NOMO-1 treated with dmso at 0.1 percent for 144 hours (cell line): ENCODE measurements at regions not wholly inside any gene's neighbourhood (a gene's known extent, or its start where the extent isn't known, plus 50 kb on each side); places are given as distances from the start of the nearest gene placed in this dataset.
A peak's percentile ranks its signal among the peaks of the same experiment; 100 is the strongest.
"Not testable (repeated sequence)": the region's sequence is repeated elsewhere in the genome, so short reads cannot be mapped to it uniquely, and the experiment has no call there.

ENCODE experiments used
- DNase-seq: peaks from one replicate; lab custom pipeline; 2025; ENCODE audit not compliant: unreplicated experiment; lab: John Stamatoyannopoulos, UW

DNA sequence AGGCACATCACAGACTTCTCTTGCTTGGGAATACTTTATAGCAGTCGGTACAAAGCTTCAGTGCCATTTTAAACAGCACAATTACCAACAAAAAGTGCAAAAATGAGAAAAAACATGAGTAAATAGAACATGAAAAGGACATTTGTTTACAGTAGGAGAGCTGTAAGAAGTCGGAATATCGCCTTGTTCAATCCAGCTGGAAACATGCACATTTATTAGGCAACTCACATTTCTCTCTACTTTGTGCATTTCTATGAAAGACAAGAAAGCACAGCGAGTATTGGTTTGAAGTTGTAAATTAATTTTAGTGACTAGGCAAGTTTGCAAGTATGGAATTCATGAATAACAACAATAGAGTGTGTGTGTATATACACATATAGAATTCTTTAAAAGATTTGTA is 484.7 kb downstream of the DACH1 start:
- no peak for DNase-seq

DNA sequence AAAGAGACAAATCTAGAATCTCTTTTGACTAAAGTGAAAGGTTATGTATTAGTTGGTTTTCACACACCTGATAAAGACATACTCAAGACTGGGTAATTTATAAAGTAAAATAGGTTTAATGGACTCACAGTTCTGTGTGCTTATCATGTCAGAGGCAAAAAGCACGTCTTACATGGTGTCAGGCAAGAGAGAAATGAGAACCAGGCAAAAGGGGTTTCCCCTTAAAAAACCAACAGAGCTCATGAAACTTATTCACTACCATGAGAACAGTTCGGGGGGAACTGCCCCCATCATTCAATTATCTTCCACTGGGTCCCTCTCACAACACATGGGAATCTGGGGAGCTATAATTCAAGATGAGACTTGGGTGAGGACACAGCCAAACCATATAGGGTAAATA is 486.8 kb downstream of the DACH1 start:
- DNase-seq = no peak

DNA sequence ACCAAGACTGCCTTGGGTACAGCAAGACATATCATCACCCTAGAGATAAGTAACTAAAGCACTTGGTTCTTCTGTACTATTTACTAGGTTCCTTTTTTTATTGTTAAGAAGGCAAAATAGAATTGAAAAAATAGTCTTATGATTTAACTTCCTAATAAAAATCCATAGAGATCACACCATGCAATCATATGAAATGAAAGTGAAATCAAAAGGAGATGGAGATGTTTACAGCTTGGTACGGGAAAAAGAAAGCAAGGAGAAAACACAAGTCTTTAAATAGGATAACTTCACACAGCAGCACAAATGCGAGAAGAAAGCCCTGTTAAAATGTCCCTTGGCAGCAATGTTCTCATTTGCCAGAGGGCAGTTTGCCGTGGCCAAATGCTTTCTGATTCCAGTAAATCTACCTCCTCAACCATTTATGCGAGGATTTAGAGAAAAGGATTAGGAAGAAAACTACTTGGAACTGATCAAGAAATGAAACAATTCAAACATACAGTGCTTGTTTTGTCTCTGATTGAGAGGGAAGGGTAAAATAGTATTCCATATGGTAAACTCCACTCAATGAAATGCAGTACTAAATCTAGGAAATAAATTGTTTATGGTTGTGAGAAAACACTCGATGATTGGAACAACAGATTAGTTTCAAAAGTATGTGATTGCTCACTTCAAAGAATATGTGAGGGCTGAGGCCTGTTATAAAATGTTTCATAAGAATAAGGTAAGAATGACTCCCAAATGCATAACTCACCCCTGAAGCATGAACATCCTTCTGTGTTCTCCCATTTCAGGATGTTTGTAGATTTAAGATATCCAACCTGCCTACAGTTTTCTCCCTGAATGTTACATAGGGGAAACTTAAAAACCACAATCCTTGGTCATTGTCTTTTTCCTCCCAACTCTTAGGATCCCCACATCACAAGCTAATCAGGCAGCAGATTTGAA is 487.8 kb downstream of the DACH1 start:
- no peak for DNase-seq

DNA sequence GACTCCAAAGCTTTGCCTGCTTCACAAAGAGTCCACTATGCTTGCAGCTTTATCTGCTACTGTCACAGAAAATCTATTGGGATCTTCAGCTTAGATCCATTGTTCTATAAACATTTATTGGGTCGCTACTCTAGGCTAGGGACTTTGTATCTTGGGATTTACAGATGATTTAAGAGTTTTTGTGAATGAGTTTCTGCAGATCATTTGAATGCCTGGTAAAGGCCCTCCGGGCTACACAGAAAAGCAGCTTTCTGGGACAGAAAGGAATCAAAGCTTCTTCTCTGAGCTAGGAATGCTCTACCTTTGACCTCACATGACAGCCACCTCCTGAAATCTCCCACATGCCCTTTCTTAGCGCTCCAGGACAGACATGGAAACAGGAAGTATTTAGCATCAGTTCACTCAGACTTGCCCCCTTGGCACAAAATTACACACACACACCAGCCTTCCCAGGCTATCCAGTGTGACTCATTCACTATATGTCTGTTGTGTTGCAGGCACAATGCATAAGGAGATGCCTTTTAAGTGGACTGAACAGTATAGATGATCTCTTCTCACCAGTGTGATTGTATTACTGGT is 492.4 kb downstream of the DACH1 start:
- no peak for DNase-seq

DNA sequence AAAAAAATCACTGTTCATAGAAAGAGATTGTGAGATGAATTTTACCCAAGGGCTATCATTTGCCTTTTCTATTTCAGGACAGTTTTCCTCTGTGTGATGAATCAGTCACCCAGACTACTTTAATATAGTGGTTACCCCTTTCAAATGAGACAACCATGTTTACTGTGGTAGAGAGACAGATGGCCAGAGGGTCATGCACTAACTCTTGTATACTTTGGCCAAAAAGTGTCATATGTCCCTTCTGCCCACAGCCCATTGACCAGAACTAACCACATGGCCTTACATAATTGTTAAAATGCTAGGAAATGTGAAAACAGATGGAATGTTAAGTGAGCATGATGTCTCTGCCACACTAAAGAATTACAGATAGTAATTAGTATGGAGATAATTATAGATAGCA is 498.7 kb downstream of the DACH1 start:
- DNase-seq = no peak

DNA sequence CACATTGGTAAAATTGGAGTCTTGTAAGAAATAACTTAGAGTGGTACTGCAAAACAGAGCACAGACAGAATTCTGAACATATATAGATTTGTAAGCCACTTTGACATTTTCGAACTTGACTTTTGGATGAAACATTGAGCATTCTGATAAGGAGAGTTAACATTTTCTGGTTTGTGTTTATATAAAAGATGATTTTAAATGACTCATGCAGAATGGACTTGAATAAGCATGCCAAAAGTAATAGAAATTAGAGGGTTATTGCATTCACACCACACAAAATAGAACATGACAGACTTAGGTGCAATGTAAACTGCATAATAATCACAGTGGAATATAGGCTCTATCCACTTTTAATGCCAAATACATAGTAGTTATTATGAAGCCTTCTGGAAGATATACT is 507.0 kb downstream of the DACH1 start:
- no peak for DNase-seq

DNA sequence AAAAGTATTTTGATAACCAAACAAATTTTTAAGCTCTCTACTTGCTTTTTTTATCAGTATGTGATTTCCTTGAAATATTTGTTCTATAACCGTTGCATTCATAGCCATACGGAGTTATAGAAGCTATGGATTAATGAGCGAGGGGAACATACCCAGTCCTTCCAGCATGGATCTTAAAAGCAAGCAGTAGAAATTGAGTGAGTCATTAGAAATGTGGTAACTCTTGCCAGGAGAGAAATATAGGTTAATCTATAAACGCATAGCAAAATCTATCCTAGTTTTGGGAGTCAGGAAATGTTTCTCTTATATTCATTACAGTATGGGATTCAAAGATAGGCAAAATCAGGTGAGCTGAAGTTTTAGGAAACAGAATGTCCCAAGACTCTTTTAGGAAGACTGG is 507.4 kb downstream of the DACH1 start:
- no peak for DNase-seq

DNA sequence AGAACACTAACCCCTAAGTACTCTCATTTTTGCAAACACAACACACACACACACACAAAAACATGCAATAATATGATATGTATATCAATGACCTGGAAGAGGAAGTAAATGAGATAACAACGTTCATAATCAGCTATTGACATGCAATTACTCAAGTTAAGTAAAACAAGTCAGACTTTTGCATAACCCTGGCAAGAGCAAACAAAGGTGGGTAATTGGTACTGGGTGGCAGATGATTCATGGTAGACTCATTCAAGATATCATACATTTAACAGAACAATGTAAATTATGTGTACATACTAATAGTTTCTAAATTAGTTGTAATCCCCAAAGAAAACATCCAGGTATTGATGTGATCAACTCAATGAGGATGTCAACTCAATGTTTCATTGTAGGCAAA is 508.8 kb downstream of the DACH1 start:
- no peak for DNase-seq

DNA sequence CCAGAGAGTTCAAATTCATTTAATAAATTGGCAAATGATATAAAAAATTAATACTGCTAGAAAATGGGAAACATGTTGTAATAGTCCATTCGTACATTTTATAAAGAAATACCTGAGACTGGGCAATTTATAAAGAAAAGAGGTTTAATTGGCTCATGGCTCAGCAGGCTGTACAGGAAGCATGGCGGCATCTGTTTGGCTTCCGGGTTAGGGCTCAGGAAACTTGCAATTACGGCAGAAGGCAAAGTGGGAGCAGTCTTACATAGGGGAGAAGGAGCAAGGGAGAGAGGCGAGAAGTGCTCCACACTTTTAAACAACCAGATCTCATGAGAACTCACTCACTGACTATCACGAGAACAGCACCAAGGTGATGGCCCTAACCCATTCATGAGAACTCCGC is 512.0 kb downstream of the DACH1 start:
- DNase-seq = no peak

DNA sequence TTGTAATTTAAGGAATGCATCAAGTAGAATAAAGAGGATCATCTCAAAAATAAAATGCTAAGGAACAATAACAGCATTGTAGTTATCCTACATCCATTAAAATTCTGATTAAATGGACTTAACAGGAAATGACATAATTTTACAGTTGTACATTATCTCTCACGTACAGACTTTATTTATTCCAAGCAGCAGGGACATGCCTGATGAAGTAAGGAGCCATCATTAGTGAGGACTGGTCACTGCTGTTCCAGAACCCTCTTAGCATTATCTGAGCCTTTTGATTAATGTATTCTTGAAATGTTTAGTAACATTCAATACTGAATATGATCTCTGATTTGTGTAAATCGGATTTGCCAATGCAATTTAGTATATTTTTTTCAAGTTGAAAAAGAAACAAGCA is 516.1 kb downstream of the DACH1 start:
- DNase-seq = no peak

DNA sequence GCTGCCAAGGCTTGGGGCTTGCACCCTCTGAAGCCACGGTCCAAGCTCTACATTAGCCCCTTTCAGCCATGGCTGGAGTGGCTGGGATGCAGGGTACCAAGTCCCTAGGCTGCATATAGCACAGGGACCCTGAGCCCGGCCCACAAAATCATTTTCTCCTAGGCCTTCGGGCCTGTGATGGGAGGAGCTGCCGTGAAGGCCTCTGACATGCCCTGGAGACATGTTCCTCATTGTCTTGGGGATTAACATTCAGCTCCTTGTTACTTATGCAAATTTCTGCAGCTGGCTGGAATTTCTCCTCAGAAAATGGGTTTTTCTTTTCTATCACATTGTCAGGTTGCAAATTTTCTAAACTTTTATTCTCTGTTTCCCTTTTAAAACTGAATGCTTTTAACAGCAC is 521.1 kb downstream of the DACH1 start:
- not testable (repeated sequence) for DNase-seq

DNA sequence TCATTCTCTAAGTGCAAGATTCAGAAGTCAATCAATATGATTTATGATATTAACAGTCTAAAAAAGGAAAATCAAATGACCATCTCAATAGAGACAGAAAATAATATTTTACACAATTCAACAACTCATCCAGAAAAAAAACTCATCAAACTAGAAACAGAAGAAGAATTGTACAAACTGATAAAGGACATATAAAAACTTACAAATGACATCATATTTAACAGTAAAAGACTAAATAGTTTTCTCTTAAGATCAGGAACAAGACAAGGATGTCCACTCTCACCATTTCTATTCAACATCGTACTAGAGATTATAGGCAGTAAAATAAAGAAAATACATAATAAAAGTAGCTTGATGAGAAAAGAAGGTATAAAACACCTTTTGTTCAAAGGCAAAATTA is 527.3 kb downstream of the DACH1 start:
- no peak for DNase-seq

DNA sequence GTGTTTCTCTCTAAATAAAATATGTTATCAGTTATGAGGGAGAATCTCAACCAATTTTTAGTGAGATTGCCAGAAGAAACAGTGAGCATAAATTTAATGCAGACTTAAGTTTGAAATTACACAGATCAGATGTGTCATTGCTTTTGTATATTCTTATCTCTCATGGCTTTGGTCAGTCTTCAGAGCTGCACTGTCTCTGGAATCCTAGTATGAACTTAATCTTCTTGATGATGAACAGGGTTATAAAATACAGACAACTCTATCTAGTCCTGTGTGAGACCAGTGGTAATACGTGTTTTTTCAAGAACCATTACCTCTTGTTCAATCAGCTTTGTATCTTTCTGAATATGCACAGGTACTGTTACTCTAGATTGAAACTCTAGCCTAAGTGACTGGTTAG is 528.0 kb downstream of the DACH1 start:
- DNase-seq = no peak

DNA sequence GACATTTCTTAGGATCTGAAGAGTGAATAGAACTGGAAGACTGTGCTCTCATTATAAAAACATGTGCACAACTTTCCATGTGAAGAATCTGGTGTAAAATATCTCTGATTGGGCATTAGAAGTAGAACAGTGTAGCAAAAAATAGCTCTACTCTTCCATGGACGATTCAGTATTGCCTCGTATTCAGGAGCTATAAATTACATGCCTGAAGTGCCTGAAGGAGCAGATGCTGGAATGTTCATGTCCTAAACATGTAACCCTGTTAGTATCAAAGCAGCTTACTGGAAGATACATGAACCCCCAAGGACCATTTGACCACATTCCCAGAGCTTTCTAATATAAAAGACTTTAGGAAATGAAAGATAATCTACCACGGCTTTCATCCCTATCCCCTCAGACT is 528.9 kb downstream of the DACH1 start:
- DNase-seq = no peak

DNA sequence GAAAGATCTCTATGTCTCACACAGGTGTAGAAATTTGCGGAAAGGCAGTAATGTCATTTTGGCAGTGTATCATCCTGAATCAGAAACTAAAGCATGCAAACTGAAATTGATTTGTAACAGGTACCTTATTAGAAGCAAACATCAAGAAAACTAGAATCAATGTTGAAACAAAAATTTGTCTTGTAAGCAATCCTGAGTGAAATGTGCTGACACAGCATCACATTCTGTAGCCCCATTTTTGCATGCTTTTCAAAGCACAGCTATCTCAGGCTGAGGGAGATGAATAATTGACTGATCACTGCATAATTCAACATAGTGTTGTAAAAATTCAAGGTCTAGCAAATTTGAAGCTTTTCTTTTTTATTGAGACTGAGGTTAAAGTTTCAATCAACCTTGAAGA is 539.7 kb downstream of the DACH1 start:
- no peak for DNase-seq

DNA sequence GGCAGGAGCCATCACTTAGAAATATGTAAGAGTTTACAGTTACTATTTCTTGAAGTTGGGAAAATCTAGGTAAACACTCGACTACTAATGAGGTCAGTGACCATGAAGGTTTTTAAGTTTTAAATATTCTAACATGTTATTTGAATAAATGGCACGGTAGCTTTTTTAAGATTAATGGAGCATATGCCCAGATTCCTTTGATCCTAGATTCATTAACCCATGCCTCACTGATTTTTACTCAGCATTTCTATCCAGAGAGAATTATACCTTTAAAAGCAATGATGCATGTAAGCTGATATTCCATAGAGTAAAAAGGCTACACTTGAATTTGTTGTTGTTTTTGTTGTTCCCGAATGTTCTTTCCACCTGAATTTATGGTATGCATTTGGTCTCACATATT is 541.4 kb downstream of the DACH1 start:
- DNase-seq = no peak

DNA sequence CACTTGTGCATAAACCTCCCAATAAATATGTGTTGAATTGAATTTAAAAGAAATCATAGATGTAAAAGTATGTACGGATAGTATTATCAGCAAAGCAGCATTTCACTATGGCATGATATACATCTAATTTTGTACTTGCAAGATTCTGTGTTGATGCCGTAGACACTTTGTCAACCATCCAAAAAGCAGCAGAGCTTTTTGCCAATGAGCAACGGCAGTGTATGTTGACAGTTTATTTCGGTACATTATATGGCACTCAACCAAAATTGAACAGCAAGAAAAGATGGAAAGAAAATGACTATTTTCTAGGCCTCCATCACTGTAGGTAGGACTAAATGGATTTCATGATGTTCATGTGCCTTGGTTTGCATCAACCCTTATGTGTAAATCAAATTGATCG is 543.7 kb downstream of the DACH1 start:
- no peak for DNase-seq

DNA sequence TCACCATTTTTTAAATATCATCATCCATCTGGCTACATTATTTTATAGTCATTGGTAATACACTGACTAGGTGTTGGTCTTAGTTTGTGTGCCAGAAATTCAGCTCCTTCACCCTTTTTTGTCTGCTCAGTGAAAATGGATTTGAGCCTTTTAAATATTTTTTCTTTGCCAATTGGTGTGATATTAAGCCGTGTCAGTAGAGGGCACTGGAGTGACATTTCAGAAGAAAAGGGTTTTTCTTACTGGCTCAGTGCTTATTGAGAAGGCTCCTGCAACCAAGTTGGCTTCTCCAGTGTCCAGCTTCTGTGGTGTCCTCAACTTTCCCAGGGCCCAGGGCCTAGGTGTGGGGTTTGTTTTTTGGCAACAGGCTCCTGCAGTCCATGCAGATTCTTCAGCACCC is 546.6 kb downstream of the DACH1 start:
- peak; percentile 27 for DNase-seq

DNA sequence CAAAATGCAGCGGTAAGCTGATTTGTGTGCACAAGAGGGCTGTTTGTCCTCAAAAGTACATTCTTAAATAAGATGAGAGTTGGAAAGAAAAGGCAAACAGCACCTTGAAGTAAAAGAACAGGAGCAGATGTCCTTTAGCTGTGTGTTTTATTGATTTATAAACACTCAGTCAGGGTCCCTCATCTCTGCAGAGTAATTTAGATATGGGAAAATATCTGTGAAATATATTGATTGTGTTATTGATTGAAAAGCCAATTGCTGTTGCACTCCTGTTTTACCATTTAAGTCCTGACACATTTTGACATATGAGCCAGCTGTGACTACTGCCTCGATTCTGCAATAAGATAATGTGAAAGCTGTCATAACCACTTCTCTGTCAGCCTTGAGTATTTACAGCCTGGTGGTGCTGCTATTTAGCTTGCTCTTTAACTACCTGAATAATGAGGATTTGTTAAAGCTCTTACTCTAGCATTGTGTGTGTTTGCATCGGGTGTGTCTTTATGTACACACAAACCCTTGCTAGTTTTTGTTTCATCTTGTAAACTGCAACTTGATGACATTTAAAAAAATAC is 550.1 kb downstream of the DACH1 start:
- no peak for DNase-seq

DNA sequence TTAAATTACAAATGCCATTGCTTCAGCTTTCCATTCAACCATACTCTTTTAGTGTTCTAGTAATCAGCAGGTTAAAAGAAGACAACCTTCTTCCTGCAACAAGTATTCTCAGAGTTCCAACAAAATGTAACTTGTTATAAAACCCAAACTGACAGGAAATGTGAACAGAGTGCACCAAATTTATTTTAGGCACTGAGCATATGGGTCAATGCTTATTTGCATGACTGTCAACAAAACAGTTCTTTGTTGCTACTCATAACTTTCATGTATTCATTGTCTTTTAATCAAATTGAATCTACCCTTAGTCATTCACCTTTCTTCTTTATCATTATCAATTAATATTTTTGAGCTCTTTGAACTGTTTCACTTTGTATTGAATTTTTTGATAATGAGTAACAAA is 554.1 kb downstream of the DACH1 start:
- DNase-seq = no peak

DNA sequence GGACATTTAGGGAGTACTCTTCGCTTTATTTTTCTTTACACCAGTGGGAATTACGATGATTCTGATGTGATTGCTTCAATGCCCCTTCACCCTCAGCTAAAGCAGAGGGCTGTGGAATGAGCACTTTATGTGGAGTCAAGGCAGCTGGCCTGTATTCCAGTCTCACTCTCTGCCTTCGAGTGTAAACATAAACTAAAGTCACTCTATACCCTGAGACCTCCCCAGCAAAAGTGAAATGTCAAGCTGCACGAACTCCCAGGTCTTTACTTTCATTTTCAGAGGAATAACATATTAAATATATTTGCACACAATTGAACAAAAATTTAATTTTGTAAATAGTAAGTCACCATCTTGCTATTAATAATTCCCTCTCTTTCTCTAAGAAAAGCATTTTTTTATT is 557.1 kb downstream of the DACH1 start:
- no peak for DNase-seq

DNA sequence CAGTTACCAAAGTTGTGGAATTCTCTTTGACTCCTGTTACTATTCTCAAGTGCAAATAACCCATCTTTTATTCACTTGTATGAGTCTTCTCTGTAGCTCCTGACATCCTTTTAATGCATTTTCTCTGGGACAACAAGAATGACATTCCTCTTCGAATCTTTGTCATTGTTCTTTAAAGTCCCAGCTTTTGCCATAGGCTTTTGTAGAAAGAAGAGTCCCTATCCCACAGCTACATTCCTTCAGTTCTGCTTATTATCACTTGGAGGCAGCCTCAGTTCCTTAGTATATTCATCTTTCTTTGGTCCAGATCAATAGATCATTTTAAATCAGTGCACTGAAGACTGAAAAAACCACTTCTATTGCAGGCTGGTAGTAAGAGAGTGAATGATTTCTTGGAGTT is 560.2 kb downstream of the DACH1 start:
- no peak for DNase-seq
